Amniotic stem cell (primary cell): ENCODE measurements at regions not wholly inside any gene's neighbourhood (a gene's known extent, or its start where the extent isn't known, plus 50 kb on each side); places are given as distances from the start of the nearest gene placed in this dataset.
"Not testable (repeated sequence)": the region's sequence is repeated elsewhere in the genome, so short reads cannot be mapped to it uniquely, and the experiment has no call there.

Experiments
- DNase-seq: peaks from one replicate; lab custom pipeline; 2025; lab: John Stamatoyannopoulos, UW

DNA sequence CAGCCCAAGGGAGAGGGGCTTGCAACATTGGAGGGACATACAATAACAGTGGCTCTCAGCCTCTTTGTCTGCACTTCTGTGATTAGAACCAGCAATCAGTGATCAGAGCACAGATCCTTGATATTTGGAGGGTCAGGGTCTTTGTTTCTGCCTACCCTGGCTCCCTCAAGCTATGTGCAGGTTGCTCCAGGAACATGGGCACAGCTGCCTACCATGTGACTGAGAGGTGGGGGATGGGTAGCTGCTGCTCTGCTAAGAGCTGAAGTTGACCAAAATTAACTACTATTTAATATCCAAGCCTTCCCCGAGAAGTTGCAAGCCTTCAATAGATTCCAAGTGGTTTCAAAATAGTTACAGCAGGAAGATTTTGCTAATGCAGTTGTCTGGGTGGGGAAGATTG is 202.6 kb downstream of the ZIC5 start:
- no peak for DNase-seq

DNA sequence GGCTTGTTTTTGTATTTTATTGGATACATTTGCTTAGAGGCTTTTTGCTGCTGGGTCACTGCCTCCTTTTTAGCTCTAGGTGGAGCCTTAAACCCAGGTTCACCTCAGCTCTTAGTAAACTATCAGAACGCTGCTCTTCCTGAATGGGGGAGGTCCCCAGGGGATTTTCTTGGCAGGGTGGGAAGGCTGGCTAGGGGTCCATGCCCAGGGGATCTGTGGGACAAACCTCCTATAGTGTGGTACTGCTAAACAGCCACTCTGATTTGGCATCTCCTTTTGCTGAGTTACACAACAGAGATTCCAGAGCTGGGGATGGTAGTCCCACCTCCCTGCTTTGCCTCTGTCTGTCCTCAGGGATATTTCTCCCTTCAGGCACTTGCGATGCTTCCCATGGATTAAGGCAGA is 204.9 kb downstream of the ZIC5 start:
- DNase-seq: no peak

DNA sequence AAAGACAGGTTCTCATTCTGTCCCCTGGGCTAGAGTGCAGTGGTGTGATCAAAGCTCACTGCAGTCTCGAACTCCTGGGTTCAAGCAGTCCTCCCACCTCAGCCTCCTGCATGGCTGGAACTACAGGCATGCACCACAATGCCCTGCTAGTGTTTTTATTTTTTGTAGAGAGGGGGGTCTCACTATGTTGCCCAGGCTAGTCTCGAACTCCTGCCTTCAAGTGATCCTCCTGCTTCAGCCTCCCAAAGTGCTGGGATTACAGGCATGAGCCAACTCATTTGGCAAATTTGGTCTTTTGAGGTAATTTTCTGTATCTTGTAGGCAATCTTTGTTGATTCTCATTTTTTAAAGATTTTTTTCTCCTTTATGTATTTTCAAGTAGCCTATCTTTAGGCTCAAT is 205.7 kb downstream of the ZIC5 start:
- DNase-seq: no peak

DNA sequence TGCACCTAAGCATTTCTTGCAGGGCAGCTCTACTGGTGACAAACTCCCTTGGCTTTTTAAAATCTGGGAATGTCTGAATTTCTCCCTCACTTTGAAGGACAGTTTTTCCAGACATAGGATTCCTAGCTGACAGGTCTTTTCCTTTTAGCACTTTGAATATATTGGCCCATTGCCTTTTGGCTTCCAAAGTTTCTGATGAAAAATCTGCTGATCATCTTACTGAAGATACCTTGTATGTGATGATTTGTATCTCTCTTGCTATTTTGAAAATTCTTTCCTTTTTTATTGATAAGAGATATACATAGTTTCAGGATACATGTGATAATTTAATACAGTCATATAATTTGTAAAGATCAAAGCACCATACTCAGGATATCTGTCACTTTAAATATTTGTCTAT is 211.1 kb downstream of the ZIC5 start:
- DNase-seq: no peak

DNA sequence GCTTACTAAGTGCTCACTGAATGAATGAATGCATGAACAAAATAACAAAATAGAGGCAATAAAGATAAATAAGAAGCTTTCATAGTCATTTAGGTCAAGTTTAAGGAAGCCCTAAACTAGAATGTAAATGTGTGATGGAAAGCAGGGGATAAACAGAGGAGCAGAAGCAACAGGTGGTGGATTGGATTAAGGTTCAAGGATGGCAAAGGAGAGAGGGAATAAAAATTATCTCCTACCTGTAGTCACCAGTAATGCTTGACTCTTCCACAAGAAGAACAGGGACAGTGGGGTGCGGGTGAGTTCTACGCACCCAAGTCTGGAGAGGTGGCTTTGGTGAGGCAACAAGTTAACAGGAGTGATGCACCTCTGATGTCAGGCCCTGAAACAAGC is 212.4 kb downstream of the ZIC5 start:
- no peak for DNase-seq

DNA sequence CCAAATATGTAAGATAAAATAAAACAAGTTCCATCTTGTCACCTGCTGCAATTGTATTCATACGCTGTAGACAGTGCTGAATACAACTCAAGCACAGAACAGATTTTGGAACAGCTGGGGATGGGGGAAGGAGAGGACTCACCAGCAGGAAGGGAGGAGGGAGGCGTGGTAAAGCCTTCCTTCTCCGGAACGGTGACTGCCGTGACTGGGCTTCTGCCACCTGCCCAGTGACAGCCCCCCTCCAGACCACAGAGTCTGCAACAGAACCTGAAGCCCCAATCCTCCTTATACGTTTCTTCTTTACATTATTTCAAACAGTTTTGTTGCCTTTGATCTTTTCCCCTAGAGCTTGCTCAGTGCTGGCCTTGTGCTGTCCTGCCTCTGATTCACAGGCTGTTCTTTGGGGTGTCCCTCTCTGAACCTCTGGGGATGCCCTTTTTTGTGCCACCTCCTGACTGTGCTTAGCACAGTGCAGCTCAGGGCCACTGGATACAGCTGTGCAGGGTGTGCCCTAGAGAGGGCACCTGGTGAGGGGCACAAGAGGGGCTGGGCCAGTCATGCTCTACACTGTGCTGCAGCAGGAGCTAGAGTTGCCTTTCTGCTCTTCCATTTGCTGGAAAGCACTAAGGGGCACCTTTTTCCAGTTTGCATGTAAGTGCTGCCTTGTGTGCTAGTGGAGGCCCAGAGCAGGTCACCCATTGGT is 213.0 kb downstream of the ZIC5 start:
- no peak for DNase-seq

DNA sequence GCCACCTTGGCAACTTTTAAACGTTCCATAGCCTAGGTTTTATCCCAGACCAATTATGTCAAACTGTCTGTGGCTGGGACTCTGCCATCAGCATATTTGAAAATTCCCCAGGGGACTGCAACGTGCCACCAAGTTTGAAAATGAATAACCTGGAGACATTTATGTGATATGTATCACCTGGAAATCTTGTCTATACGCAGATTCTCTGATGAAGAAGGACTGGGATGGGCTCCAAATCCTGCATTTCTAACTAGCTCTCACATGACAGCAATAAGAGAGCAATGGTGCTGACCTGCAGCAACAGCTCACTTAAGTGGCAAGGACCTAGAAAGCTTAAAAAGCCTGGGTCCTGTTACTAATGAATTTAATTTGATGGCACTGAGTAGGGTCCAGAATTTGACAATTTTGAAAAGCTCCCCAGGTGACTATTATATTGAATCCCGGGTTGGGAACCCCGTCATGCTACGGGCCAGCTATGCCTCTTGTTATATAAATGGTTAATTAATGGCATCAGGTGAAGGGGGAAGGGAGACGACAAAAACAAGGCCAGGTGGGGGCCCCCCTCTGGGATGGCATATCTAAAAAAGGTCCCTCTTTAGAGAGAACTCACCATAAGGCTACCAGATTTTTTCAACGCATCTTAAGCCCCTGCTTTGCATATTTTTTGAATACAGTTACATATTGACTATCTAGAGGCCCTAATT is 213.7 kb downstream of the ZIC5 start:
- no peak for DNase-seq

DNA sequence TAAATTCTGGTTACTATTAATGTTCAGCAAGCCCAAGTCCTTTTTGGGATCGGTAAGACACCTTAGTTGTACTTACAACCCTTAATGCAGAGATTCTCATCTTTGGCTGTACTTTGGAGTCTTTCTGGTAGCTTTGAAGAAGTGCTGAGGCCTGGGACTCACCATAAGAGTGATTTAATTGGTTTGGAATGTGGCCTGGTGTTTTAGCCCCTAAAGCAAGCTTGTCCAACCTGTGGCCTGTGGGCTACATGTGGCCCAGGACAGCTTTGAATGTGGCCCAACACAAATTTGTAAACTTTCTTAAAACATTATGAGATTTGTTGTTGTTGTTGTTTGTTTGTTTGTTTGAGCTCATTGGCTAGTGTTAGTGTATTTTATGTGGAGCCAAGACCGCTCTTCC is 215.3 kb downstream of the ZIC5 start:
- no peak for DNase-seq

DNA sequence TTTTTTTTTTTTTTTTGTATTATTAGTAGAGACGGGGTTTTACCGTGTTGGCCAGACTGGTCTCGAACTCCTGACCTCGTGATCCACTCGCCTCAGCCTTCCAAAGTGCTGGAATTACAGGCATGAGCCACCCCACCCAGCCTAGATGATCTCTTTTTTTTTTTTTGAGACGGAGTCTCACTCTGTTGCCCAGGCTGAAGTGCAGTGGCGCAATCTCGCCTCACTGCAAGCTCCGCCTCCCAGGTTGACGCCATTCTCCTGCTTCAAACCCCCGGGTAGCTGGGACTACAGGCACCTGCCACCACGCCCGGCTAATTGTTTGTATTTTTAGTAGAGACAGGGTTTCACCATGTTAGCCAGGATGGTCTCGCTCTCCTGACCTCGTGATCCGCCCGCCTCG is 216.8 kb downstream of the ZIC5 start:
- not testable (repeated sequence) for DNase-seq

DNA sequence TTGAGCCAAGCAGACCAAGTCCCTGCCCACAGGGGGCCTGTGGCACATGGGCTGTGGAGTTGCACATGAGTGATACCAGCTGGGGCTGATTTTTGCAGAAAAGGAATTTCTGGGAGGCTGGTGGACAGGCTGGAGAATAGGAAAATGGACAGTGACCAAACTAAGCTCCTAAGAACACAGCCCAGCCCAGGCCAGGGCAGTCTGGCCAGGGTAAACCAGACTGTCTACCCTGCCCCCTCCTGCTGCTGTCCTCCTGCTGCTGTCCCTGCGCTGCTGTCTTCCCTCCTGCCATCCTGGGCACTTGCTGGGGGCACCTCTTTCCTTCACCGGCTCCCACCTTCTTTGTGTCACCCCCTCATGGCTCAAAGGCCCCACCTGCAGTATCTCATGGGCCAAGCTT is 219.2 kb downstream of the ZIC5 start:
- DNase-seq: no peak

DNA sequence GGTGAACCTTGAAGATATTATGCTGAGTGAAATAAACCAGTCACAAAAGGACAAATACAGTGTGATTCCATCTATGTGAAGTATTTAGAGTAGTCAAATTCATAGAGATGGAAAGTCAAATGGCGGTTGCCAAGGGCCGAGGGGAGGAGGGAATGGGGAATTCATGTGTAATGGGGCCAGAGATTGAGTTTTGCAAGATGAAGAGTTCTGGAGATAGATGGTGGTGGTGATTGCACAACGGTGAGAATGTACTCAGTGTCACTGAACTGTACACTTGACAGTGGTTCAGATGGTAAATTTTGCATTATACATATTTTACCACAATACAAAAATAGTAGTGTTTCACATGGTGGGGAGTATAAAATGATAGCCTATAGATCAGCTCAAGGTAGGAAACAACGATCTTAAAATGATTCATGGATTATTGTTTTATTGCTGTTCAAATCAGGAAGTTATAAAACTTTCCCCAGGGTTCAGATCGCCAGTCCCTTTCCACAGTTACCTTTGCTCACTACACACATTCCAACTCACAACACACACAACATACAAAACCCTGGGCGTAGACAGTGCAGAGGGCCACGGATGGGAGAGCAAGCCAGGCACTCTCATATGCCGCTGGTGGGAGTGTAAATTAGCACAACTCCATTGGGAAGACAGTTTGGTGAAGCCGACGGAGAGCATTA is 219.9 kb downstream of the ZIC5 start:
- no peak for DNase-seq

DNA sequence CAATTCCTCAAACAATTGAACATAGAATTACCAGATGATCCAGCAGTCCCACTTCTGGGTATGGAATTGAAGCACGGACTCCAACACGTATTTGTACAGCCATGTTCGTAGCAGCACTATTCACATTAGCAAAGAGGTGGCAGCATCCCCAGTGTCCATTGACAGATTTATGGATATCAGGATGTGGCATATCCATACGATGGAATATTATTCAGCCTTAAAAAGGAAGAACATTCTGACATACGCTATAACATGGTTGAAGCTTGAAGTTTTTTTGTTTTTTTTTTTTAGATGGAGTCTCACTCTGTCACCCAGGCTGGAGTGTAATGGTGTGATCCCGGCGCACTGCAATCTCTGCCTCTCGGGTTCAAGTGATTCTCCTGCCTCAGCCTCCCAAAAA is 220.6 kb downstream of the ZIC5 start:
- DNase-seq: no peak

DNA sequence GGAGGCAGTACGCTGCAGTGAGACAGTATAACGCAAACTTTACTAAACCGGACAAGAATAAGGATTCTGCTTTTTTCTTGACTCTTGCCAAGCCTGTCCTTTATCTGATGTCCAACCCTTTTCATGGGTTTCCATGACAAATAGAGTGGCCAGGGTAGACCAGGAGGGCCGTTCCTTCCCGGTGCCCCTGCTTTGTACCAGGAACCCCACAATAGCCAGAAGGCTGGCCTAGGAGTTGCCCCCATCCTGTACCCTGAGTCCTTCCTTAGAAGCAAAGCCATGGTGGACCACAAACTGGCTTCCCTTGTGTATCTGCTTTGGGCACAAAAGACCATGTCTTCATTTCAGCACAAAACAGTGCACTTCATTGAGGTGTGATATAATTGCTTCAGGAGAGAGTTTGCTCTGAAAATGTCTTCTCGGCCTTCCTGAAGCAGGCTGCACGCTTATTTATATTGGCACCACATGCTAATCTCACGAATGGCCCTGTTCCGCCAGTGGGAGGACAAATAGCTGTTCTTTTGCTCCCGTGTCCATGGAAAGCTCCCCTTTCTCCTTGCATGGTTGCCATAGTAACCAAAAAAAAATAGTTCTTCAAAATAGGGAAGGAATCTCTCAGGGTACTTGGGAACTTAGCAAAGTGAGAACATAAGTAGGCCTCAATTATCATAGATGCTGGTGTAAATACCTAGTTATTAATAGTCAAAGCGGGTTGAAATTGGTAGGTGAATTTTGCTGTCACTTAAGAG is 222.1 kb downstream of the ZIC5 start:
- DNase-seq: no peak

DNA sequence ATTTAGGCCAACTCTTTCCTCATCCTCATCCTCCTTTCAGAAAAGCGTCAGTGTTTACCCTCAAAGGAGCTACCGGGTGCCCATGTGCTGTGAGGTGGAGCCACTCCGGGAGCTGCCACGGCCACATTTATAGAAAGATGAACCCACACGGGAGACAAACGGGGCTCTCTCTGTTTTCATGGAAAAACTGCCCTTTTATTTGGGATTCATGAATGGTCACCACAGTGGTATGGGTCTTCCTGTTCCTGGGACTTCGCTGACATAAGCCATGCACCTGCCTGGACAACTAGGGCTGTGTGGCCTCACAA is 224.2 kb downstream of the ZIC5 start:
- no peak for DNase-seq

DNA sequence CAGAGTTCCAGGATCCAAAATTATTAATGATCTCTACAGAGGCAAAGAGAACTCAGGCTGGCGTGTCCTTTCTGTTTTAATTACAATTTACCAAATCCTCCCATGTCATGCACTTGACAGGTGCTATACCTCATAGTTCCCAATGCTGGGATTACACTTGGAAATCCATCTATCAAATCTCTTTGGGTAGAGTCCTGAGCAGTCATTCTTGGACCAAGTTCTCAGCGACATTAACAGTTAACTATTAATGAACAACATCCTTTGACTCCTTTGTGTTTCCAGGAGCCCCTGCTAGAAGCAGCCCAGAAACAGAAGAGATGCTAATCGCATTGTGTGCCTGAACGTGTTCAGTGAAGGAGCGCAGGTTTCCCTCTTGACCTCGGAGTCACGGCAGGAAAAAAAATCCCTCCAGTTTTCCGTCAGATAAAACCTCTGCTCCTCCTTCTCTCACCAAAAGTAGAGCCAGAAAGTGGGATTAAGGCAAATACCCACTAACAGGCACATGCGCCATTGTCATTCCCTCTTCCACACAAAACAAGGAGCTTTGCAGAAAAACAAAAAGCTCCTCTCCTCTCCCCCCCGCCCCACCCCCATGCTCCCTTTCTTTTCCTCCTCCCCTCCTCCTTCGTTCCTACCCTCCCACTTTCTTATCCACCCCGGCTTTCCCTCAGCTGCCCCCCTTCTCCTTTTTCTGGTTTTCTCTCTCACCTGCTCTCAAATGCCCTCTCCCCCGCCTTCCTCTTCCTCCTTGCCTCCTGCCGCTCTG is 224.7 kb downstream of the ZIC5 start:
- DNase-seq: no peak

DNA sequence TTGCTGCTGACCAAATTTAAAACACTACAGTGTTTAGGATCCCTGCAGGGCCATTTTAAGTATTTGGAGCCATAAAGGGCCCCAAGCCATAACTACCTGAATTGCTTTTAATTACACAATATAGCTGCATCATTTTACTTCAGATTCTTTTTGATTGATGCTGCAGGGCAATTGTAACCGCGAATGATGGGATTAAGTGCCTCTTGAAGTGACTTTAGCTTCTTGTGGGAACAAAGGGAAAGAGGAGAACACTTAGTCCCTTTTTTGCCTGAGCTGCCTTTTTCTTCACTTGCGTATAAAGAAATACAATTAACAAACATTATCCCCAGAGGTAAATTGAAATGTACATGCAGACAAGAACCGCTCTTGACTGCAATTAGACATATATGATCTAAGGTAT is 228.5 kb downstream of the ZIC5 start:
- no peak for DNase-seq

DNA sequence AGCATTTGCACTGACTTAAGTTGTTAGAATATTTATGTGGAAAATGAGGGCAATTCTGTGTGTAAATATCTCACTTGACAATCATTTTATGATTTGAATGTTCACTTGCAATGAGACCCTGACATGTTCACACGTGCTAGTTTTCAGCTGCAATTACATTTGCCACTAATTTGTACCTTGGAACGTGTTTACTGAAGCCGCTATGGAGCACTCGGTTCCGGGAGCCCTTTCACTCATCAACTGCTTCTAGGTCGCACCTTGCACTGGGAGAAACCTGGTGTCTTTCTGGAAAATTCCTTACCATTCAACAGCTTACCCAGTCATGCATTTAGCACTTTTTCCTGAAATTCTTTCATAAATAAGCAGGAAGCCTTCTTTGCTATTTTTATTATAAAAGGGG is 229.6 kb downstream of the ZIC5 start:
- DNase-seq: no peak

DNA sequence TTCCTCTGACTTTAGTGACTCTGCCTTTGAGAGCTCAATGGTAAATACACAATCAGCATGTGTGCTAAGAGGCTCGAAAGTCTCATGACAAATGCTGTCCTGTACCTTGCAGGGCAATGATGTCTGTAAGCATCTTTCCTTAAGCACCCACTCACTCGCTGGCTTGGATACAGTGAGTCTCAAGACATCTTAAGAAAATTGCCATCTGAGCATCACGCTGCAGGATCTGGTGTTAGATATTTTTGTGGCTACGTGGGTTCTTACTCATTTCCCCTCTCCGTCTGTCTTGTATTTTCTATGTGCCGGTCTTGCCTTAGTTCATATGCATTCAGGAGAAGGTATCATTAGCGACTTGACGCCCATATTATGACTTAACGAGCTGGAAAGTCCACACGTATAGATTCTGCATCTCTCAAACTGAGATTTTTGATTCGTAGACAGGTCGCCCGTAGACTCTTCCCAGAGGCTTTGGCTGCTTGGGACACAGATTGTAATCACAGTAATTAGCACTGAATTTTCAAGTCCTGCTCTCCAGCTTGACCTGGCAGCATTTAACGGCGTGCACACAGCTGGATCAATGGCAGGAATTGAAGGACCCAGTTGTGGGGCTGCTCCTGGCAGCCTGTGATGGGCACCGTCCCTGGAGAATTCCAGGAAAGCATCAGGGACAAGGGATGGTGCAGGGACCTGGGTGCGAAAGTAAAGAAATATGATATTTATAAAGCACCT is 231.2 kb downstream of the ZIC5 start:
- DNase-seq: no peak

DNA sequence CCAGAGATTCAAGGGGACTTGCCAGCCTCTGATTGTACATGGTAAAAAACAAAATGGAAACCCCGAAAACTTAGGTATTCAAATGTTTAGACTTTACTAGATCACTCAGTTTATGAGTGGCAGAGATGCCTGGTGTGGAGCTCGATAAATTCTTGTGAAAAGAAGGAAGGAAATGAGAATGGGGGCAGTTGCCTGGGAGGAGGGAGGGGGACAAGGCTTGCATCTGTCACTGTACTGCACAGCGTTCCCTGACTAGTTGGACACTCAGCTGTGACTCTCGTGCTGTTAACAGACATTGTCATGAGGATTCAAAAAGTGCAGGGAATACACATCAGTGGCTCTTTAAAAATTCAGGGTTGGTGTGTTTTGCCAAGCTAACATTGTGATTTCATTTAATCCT is 232.9 kb downstream of the ZIC5 start:
- DNase-seq: no peak

DNA sequence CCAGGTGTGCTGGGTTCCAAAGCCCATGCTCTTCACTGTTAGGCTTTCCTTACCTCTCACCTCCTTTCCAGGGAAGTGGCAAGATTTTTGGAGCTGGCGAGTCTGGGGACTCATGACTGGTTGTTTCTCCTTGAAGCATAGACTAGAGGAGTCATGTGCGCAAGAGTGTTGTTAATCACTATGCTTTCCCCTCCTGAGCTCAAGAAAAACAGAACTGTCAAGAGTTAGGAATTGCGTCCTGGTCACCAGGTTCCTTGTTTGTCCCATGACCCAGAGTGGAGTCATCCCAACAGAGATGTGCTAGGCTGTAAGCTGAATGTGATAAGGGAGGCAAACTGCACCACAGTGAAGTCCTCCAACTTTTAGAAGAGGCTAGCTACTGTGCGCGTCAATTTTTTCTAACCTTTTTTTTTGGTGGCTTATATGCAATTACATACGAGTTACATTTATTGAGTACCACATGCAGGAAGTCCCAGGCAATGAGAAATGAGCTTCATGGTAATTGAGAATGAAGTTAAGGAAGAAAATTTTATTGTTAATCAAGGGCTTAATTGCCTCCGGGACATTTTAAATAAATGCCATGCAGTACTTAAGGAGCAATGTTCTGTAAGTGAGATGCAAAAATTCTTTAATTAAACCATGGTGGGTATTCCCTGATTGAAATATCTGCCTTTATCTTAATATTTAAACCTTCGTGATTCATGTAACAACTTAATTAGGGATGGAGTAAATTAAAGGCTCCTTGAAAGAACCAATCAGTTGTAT is 233.9 kb downstream of the ZIC5 start:
- no peak for DNase-seq

DNA sequence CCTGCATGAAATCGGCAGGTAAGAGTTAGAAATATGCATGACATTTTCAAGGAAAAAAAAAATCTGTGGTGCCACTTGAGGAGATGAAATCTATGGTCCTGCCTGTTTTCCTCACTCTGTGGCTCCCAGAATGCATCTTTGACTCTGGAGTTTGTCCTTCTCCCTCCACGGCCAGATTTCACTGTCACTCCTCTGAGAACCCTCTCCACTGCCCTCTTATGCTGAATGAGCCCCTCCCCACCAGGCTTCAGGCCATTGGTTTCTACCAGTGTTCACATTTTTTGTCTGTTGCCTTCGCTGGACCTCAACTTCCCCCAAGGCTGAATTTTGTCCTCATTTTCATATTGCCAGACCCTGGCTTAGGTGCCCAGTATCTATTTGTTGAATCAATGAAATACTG is 235.0 kb downstream of the ZIC5 start:
- DNase-seq: no peak
